OCI-LY3 (cell line): ENCODE measurements at regions not wholly inside any gene's neighbourhood (a gene's known extent, or its start where the extent isn't known, plus 50 kb on each side); places are given as distances from the start of the nearest gene placed in this dataset.

Experiments used
- H2AFZ ChIP-seq: fragments of 200-600, 300-600 bp; shearing (Covaris generic); 2 replicates; pipeline ENCODE4 v1.6.0; 2014; ENCODE audit warnings: antibody characterized with exemption, low read depth, low read length
- H3K27ac ChIP-seq: fragments of 200-600, 300-600 bp; sonication (generic); 2 replicates; pipeline ENCODE4 v1.5.1; 2014; ENCODE audit warnings: mild to moderate bottlenecking, low read length, moderate library complexity, mixed read lengths
- H3K27me3 ChIP-seq: fragments of 200-600, 300-600 bp; sonication (generic); 2 replicates; pipeline ENCODE4 v1.6.1; 2014; ENCODE audit warnings: low read depth, low read length, mixed read lengths
- H3K36me3 ChIP-seq: fragments of 200-600, 300-600 bp; sonication (generic); replicated peaks from 2 replicates; pipeline ENCODE3; 2014; ENCODE audit warnings: low read depth, low read length, mixed read lengths
- H3K4me1 ChIP-seq: fragments of 300-600, 200-600 bp; sonication (generic); 2 replicates; pipeline ENCODE4 v1.6.1; 2014; ENCODE audit warnings: low read length, mixed read lengths
- H3K4me2 ChIP-seq: fragments of 200-600, 300-600 bp; sonication (generic); 2 replicates; pipeline ENCODE4 v1.6.1; 2014; ENCODE audit warnings: low read length, mixed read lengths
- H3K4me3 ChIP-seq: fragments of 300-600, 200-600 bp; sonication (generic); 2 replicates; pipeline ENCODE4 v1.5.1; 2014; ENCODE audit warnings: antibody characterized with exemption, mild to moderate bottlenecking, low read length, moderate library complexity
- H3K79me2 ChIP-seq: fragments of 300-600, 200-600 bp; shearing (Covaris generic); 2 replicates; pipeline ENCODE4 v1.6.1; 2014; ENCODE audit warnings: mild to moderate bottlenecking, low read length, mixed read lengths
- H3K9ac ChIP-seq: fragments of 300-600, 200-600 bp; shearing (Covaris generic); 2 replicates; pipeline ENCODE4 v1.6.0; 2014; ENCODE audit warnings: mild to moderate bottlenecking, low read length, moderate library complexity
- H3K9me3 ChIP-seq: fragments of 200-600, 300-600 bp; shearing (Covaris generic); 2 replicates; pipeline ENCODE4 v1.6.1; 2014; ENCODE audit warnings: low read length, mixed read lengths; ENCODE audit not compliant: insufficient read depth
- H4K20me1 ChIP-seq: fragments of 200-600, 300-600 bp; sonication (generic); 2 replicates; pipeline ENCODE4 v1.6.1; 2016; ENCODE audit warnings: low read length, mixed read lengths; ENCODE audit not compliant: insufficient read depth
- EZH2phosphoT487 ChIP-seq: fragments of 200-600 bp; shearing (Covaris generic); IDR thresholded peaks from 2 replicates; pipeline ENCODE4 v1.6.1; 2018; ENCODE audit warnings: antibody characterized with exemption, mixed run types, low read depth
- TF ChIP-seq, protein P1 (sequence below): fragments of 200-600, 300-600 bp; sonication (generic); IDR thresholded peaks from 2 replicates; pipeline ENCODE4 v1.5.1; 2014; ENCODE audit warnings: antibody characterized with exemption, low read length, low read depth

DNA sequence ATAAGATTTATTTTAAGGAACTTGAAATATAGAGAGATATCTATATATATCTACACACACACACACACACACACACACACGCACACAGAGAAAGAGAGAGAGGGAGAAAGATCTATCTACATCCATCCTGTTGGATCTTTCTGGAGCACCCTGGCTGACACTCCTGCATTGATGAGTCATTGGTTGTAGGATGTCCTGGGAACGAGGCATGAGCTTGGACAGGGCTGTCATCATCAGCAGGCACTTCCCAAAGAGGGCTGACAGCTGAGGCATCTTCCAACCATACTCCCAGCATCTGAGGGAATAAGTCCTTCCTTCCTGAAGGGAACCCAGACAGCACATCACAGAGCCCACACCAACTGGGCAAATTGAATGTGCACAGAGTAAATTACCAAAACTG is 99.1 kb upstream of the ERG start:
- H3K27ac ChIP-seq = no peak overlapping the region
- no peak overlapping the region for H3K9ac ChIP-seq
- no peaks in the 10 kb centered on the region for H3K9me3 ChIP-seq
- H3K4me1 ChIP-seq = no peaks in the 10 kb centered on the region
- H3K36me3 ChIP-seq = no peaks in the 10 kb centered on the region
- H3K4me3 ChIP-seq = no peak overlapping the region
- no peak overlapping the region for H2AFZ ChIP-seq
- H3K4me2 ChIP-seq = no peak overlapping the region
- no peaks in the 10 kb centered on the region for H3K79me2 ChIP-seq
- no peaks in the 10 kb centered on the region for H4K20me1 ChIP-seq
- TF ChIP-seq, protein P1, sequence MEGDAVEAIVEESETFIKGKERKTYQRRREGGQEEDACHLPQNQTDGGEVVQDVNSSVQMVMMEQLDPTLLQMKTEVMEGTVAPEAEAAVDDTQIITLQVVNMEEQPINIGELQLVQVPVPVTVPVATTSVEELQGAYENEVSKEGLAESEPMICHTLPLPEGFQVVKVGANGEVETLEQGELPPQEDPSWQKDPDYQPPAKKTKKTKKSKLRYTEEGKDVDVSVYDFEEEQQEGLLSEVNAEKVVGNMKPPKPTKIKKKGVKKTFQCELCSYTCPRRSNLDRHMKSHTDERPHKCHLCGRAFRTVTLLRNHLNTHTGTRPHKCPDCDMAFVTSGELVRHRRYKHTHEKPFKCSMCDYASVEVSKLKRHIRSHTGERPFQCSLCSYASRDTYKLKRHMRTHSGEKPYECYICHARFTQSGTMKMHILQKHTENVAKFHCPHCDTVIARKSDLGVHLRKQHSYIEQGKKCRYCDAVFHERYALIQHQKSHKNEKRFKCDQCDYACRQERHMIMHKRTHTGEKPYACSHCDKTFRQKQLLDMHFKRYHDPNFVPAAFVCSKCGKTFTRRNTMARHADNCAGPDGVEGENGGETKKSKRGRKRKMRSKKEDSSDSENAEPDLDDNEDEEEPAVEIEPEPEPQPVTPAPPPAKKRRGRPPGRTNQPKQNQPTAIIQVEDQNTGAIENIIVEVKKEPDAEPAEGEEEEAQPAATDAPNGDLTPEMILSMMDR = no peak
- no peak for TF ChIP-seq EZH2phosphoT487
- peaks cover 5% of the 10 kb centered on the region for H3K27me3 ChIP-seq

DNA sequence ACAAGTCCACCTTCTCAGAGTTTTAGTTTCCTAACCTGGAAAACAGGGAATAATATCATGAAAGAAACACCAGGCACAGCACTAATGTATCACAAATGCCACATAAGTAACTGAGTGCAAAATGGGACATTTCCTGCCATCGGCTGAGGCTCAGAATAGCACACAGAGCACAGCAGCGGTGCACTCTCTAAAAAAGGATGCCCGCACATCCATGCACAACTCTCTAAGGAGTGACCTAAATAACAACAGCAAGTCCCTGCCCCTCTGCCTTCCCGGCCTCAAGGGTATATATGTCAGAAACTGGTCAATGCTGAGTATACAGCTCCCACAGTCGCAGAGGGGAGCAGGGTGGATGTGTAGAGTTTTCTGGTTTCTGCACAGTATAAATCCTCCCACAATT is 100.1 kb upstream of the ERG start:
- H3K4me3 ChIP-seq = no peak overlapping the region
- no peaks in the 10 kb centered on the region for H3K9me3 ChIP-seq
- H4K20me1 ChIP-seq = no peaks in the 10 kb centered on the region
- peaks cover 13% of the 10 kb centered on the region for H3K27me3 ChIP-seq
- no peaks in the 10 kb centered on the region for H3K36me3 ChIP-seq
- no peaks in the 10 kb centered on the region for H3K79me2 ChIP-seq
- no peak overlapping the region for H3K4me2 ChIP-seq
- no peak overlapping the region for H2AFZ ChIP-seq
- no peak overlapping the region for H3K27ac ChIP-seq
- no peaks in the 10 kb centered on the region for H3K4me1 ChIP-seq
- TF ChIP-seq, protein P1 = no peak
- no peak for TF ChIP-seq EZH2phosphoT487
- H3K9ac ChIP-seq = no peak overlapping the region

DNA sequence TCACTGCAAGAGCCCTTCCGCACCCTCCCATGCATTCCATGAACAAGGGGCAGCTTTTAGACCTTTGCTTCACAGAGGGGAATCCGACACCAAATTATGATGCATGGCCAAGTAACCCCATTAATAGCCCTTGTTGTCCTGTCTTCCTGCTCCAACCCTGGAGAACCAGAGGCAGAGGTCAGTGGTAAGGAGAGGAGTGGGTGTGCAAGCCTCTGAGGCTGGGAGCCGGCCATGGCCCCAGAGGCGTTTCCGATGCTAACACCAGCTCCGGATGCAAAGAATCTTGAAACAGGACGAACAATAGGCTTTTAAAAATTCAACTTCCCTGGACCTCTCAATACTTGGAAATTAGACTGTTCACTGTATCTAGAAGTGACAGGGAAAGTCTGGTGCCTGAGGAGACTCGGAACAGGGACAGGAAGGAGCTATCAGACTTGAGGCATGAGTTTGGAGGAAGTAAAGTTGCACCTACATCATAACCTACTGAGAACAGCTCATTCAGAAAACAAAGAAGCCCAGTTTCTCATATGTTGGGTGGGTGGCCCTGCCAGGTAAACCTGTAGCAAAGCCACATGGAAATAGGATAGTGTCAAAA is 101.2 kb upstream of the ERG start:
- TF ChIP-seq, protein P1 = no peak
- no peak for TF ChIP-seq EZH2phosphoT487
- H3K4me2 ChIP-seq = no peak overlapping the region
- no peaks in the 10 kb centered on the region for H3K4me1 ChIP-seq
- no peak overlapping the region for H3K4me3 ChIP-seq
- H3K79me2 ChIP-seq = no peaks in the 10 kb centered on the region
- no peaks in the 10 kb centered on the region for H3K36me3 ChIP-seq
- no peaks in the 10 kb centered on the region for H3K9me3 ChIP-seq
- no peak overlapping the region for H3K9ac ChIP-seq
- H4K20me1 ChIP-seq = no peaks in the 10 kb centered on the region
- peaks cover 13% of the 10 kb centered on the region for H3K27me3 ChIP-seq
- H2AFZ ChIP-seq = no peak overlapping the region
- no peak overlapping the region for H3K27ac ChIP-seq

DNA sequence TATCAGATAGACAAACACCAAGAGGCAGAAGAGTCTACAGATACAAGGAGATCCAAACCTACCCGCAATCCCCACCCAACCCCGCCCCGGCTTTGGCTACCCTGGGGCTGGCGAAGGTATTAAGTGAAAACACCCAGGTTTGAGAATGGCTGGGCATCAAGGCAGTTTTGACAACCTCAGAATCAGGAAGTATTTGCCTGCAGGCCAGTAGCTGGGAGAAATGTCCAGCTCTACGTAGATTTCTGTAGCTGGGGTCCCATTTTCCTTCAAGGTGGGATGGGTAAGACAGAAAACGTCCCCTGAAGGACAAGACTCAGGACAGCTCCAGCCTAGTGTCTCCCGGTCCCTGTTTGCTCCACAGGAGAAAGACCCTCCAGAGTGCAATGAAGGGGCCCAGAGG is 101.8 kb upstream of the ERG start:
- H4K20me1 ChIP-seq = no peaks in the 10 kb centered on the region
- H3K79me2 ChIP-seq = no peaks in the 10 kb centered on the region
- no peaks in the 10 kb centered on the region for H3K36me3 ChIP-seq
- TF ChIP-seq, protein P1 = no peak
- no peak for TF ChIP-seq EZH2phosphoT487
- no peak overlapping the region for H3K27ac ChIP-seq
- H3K4me1 ChIP-seq = no peaks in the 10 kb centered on the region
- H3K9me3 ChIP-seq = no peaks in the 10 kb centered on the region
- H3K27me3 ChIP-seq = peaks cover 13% of the 10 kb centered on the region
- H3K9ac ChIP-seq = no peak overlapping the region
- H3K4me3 ChIP-seq = no peak overlapping the region
- no peak overlapping the region for H2AFZ ChIP-seq
- no peak overlapping the region for H3K4me2 ChIP-seq
